ENCODE measurements at regions not wholly inside any gene's neighbourhood (a gene's known extent, or its start where the extent isn't known, plus 50 kb on each side); places are given as distances from the start of the nearest gene placed in this dataset.

- TF ChIP-seq, protein P1, sequence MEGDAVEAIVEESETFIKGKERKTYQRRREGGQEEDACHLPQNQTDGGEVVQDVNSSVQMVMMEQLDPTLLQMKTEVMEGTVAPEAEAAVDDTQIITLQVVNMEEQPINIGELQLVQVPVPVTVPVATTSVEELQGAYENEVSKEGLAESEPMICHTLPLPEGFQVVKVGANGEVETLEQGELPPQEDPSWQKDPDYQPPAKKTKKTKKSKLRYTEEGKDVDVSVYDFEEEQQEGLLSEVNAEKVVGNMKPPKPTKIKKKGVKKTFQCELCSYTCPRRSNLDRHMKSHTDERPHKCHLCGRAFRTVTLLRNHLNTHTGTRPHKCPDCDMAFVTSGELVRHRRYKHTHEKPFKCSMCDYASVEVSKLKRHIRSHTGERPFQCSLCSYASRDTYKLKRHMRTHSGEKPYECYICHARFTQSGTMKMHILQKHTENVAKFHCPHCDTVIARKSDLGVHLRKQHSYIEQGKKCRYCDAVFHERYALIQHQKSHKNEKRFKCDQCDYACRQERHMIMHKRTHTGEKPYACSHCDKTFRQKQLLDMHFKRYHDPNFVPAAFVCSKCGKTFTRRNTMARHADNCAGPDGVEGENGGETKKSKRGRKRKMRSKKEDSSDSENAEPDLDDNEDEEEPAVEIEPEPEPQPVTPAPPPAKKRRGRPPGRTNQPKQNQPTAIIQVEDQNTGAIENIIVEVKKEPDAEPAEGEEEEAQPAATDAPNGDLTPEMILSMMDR (IDR thresholded peaks at IDR 0.05; ENCODE audit: low read depth, low read length, missing input control), result peak; percentile 70
- TF ChIP-seq YY1 (IDR thresholded peaks at IDR 0.05) (no peak), HNF4A (conservative IDR thresholded peaks at IDR 0.05) (no peak)
Observed at GRCh38 chr14:60349663-60350365, 100.8 kb downstream of the PPM1A start.
